NCI-H526 treated with DMSO at 0.1 percent for 48 hours (cell line): ENCODE measurements at regions not wholly inside any gene's neighbourhood (a gene's known extent, or its start where the extent isn't known, plus 50 kb on each side); places are given as distances from the start of the nearest gene placed in this dataset.
A peak's percentile ranks its signal among the peaks of the same experiment; 100 is the strongest.
"Not testable (repeated sequence)": the region's sequence is repeated elsewhere in the genome, so short reads cannot be mapped to it uniquely, and the experiment has no call there.

Experiments
- DNase-seq: peaks from one replicate; lab custom pipeline; 2025; lab: John Stamatoyannopoulos, UW

GRCh38 chr3:177394231-177395024 lies 197.1 kb upstream of the TBL1XR1 start:
- DNase-seq: not testable (repeated sequence)

- no peak for DNase-seq
Measured at GRCh38 chr3:177396733-177397132, 199.5 kb upstream of the TBL1XR1 start.

GRCh38 chr3:177401375-177401774 lies 204.1 kb upstream of the TBL1XR1 start:
- no peak for DNase-seq

- DNase-seq: no peak
Measured at GRCh38 chr3:177402533-177402932, 205.3 kb upstream of the TBL1XR1 start.

GRCh38 chr3:177405191-177405672 lies 207.9 kb upstream of the TBL1XR1 start:
- no peak for DNase-seq

- no peak for DNase-seq
Measured at GRCh38 chr3:177410730-177411129, 213.4 kb upstream of the TBL1XR1 start.

- DNase-seq: no peak
Measured at GRCh38 chr3:177411201-177411600, 213.9 kb upstream of the TBL1XR1 start.

GRCh38 chr3:177412677-177413170 lies 215.4 kb upstream of the TBL1XR1 start:
- DNase-seq: not testable (repeated sequence)

- no peak for DNase-seq
Measured at GRCh38 chr3:177414093-177414492, 216.8 kb upstream of the TBL1XR1 start.

- no peak for DNase-seq
Measured at GRCh38 chr3:177418787-177419186, 221.5 kb upstream of the TBL1XR1 start.

- DNase-seq: no peak
Measured at GRCh38 chr3:177419904-177420601, 222.8 kb upstream of the TBL1XR1 start.

GRCh38 chr3:177420651-177421480 lies 223.6 kb upstream of the TBL1XR1 start:
- no peak for DNase-seq

- DNase-seq: no peak
Measured at GRCh38 chr3:177421481-177421785, 224.2 kb upstream of the TBL1XR1 start.

- no peak for DNase-seq
Measured at GRCh38 chr3:177424521-177424920, 227.2 kb upstream of the TBL1XR1 start.

GRCh38 chr3:177425042-177425441 lies 227.8 kb upstream of the TBL1XR1 start:
- DNase-seq: no peak

- DNase-seq: peak; percentile 18
Measured at GRCh38 chr3:177426106-177426877, 229.0 kb upstream of the TBL1XR1 start.

GRCh38 chr3:177426878-177427495 lies 229.7 kb upstream of the TBL1XR1 start:
- no peak for DNase-seq

GRCh38 chr3:177427540-177427939 lies 230.3 kb upstream of the TBL1XR1 start:
- DNase-seq: no peak

GRCh38 chr3:177429079-177429478 lies 231.8 kb upstream of the TBL1XR1 start:
- DNase-seq: no peak

- no peak for DNase-seq
Measured at GRCh38 chr3:177429771-177430170, 232.5 kb upstream of the TBL1XR1 start.

GRCh38 chr3:177430653-177431052 lies 233.4 kb upstream of the TBL1XR1 start:
- no peak for DNase-seq
